ENCODE measurements at regions not wholly inside any gene's neighbourhood (a gene's known extent, or its start where the extent isn't known, plus 50 kb on each side); places are given as distances from the start of the nearest gene placed in this dataset.

DNA sequence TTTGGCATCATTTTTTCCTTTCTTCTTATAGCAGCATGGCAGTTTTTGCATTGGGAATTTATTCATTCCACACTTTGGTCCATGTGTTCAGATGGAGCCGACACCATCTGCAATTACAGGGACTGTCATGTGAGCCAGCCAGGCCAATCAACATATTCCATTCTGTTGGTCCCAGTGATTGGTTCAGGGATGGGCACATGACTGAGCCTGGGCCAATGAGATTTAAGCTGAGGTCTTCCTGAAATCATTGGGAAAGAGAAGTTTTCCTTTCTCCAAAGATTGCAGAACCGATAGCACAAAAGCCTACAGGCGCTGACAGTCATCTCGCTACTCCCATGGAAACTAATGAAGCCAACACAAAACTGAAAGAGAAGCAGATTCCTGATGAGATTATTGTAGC is 841.5 kb upstream of the TMEM132C start:
- intact Hi-C loops (cut with micrococcal nuclease) = no loop called here

DNA sequence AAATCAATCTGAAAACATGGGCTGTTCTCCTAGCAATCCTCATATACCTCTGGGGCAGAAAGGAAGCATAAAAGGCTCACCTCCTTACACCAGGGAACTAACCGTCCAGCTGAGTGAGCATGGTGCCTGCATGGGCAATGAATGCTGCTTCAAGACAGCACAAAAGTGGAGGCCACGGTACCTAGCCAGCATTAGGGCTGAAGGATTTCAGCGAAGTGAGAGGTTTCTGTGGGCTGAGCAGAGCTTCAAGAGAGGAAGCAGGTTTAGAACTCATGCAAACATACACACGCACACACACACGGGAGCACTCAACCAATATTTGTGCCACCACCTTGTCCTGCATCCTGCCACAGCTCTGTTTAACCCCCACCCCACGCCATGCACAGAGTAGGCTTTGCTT is 838.5 kb upstream of the TMEM132C start:
- CTCF ChIA-PET = no interaction called here

More for the DNA sequence above, 841.5 kb upstream of the TMEM132C start:
- no peak overlapping the region for H3K9ac ChIP-seq (replicated peaks; ENCODE audit: extremely low read depth, insufficient read depth, low read length)
- ChIA-PET POLR2A (no interaction called here), CTCF (no interaction called here)
- peaks cover 7% of the 10 kb centered on the region for H3K9me3 ChIP-seq (replicated peaks; ENCODE audit: control insufficient read depth, insufficient read depth, low read length)
- no peaks in the 10 kb centered on the region for H3K4me1 ChIP-seq (ENCODE audit: control insufficient read depth, extremely low read depth, insufficient read depth, low read length)
- dilution Hi-C loops (cut with MboI; ENCODE audit: extremely low pct_ligation_motif_present, low sequenced_read_pairs) = no loop called here
- no peaks in the 10 kb centered on the region for H3K79me2 ChIP-seq (ENCODE audit: control insufficient read depth, insufficient read depth, low read length)
- no peaks in the 10 kb centered on the region for H3K9me1 ChIP-seq (replicated peaks; ENCODE audit: control insufficient read depth, extremely low read depth, insufficient read depth, low read length)
- no peak for TF ChIP-seq EZH2 (IDR thresholded peaks at IDR 0.05; ENCODE audit: borderline replicate concordance, low read depth, low read length, severe bottlenecking)
- TF ChIP-seq, protein P1, sequence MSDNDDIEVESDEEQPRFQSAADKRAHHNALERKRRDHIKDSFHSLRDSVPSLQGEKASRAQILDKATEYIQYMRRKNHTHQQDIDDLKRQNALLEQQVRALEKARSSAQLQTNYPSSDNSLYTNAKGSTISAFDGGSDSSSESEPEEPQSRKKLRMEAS (IDR thresholded peaks at IDR 0.05; ENCODE audit: insufficient read depth, insufficient read length) = no peak
- no peak for TF ChIP-seq GATA2 (IDR thresholded peaks at IDR 0.05; ENCODE audit: insufficient read depth, insufficient read length, low read depth, low read length)
- TF ChIP-seq FOS (IDR thresholded peaks at IDR 0.05; ENCODE audit: borderline replicate concordance, insufficient read depth, low read length) = no peak
- BruUV-seq (replicated peaks) = no TSS peak
- no peaks in the 10 kb centered on the region for H4K20me1 ChIP-seq (replicated peaks; ENCODE audit: control insufficient read depth, extremely low read depth, insufficient read depth, low read length)
- no peak overlapping the region for H3K27ac ChIP-seq (ENCODE audit: insufficient read depth, low read depth, low read length)
- DNase-seq (ENCODE audit: low read depth, low spot score) (no peak), FAIRE-seq (no peak)
- H3K4me2 ChIP-seq (ENCODE audit: insufficient read depth, low read length) = no peak overlapping the region
- no peak overlapping the region for H2AFZ ChIP-seq (ENCODE audit: low read depth, low read length)
- no peak overlapping the region for H3K4me3 ChIP-seq (replicated peaks in 1 of 3; ENCODE audit: insufficient read depth in 1 of 3, low read depth in 1 of 3, low read length in 3 of 3)
- H3K27me3 ChIP-seq (ENCODE audit: control insufficient read depth in 2 of 2, insufficient read depth in 2 of 2, low read length in 2 of 2) = no peaks in the 10 kb centered on the region
- no peaks in the 10 kb centered on the region for H3K36me3 ChIP-seq (ENCODE audit: control insufficient read depth in 2 of 2, extremely low read depth in 1 of 2, insufficient read depth in 2 of 2, low read length in 2 of 2)

More for the DNA sequence above, 838.5 kb upstream of the TMEM132C start:
- H3K36me3 ChIP-seq (ENCODE audit: control insufficient read depth in 2 of 2, extremely low read depth in 1 of 2, insufficient read depth in 2 of 2, low read length in 2 of 2) = no peaks in the 10 kb centered on the region
- no peaks in the 10 kb centered on the region for H3K9me1 ChIP-seq (replicated peaks; ENCODE audit: control insufficient read depth, extremely low read depth, insufficient read depth, low read length)
- no peaks in the 10 kb centered on the region for H3K27me3 ChIP-seq (ENCODE audit: control insufficient read depth in 2 of 2, insufficient read depth in 2 of 2, low read length in 2 of 2)
- no peak overlapping the region for H3K9ac ChIP-seq (replicated peaks; ENCODE audit: extremely low read depth, insufficient read depth, low read length)
- no peaks in the 10 kb centered on the region for H3K79me2 ChIP-seq (ENCODE audit: control insufficient read depth, insufficient read depth, low read length)
- no peak for FAIRE-seq
- DNase-seq (ENCODE audit: low read depth, low spot score) = no peak
- intact Hi-C loops (cut with micrococcal nuclease) = no loop called here
- no peak overlapping the region for H3K4me2 ChIP-seq (ENCODE audit: insufficient read depth, low read length)
- no peaks in the 10 kb centered on the region for H3K4me1 ChIP-seq (ENCODE audit: control insufficient read depth, extremely low read depth, insufficient read depth, low read length)
- POLR2A ChIA-PET = no interaction called here
- no peak overlapping the region for H3K4me3 ChIP-seq (replicated peaks in 1 of 3; ENCODE audit: insufficient read depth in 1 of 3, low read depth in 1 of 3, low read length in 3 of 3)
- peaks cover 10% of the 10 kb centered on the region for H3K9me3 ChIP-seq (replicated peaks; ENCODE audit: control insufficient read depth, insufficient read depth, low read length)
- H4K20me1 ChIP-seq (replicated peaks; ENCODE audit: control insufficient read depth, extremely low read depth, insufficient read depth, low read length) = no peaks in the 10 kb centered on the region
- H3K27ac ChIP-seq (ENCODE audit: insufficient read depth, low read depth, low read length) = no peak overlapping the region
- H2AFZ ChIP-seq (ENCODE audit: low read depth, low read length) = no peak overlapping the region
- TF ChIP-seq JUN (IDR thresholded peaks at IDR 0.05; ENCODE audit: borderline replicate concordance, insufficient read depth, insufficient read length, low read depth) (no peak), POLR2AphosphoS5 (IDR thresholded peaks at IDR 0.05; ENCODE audit: insufficient read depth, low read depth, low read length) (no peak), GATA2 (IDR thresholded peaks at IDR 0.05; ENCODE audit: insufficient read depth, insufficient read length, low read depth, low read length) (no peak), FOS (IDR thresholded peaks at IDR 0.05; ENCODE audit: borderline replicate concordance, insufficient read depth, low read length) (no peak)
- TF ChIP-seq, protein P2, sequence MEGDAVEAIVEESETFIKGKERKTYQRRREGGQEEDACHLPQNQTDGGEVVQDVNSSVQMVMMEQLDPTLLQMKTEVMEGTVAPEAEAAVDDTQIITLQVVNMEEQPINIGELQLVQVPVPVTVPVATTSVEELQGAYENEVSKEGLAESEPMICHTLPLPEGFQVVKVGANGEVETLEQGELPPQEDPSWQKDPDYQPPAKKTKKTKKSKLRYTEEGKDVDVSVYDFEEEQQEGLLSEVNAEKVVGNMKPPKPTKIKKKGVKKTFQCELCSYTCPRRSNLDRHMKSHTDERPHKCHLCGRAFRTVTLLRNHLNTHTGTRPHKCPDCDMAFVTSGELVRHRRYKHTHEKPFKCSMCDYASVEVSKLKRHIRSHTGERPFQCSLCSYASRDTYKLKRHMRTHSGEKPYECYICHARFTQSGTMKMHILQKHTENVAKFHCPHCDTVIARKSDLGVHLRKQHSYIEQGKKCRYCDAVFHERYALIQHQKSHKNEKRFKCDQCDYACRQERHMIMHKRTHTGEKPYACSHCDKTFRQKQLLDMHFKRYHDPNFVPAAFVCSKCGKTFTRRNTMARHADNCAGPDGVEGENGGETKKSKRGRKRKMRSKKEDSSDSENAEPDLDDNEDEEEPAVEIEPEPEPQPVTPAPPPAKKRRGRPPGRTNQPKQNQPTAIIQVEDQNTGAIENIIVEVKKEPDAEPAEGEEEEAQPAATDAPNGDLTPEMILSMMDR (IDR thresholded peaks at IDR 0.05; ENCODE audit: extremely low read depth in 1 of 2, insufficient read depth in 1 of 2, low read depth in 1 of 2, low read length in 2 of 2) = no peak
- dilution Hi-C loops (cut with MboI; ENCODE audit: extremely low pct_ligation_motif_present, low sequenced_read_pairs) = no loop called here
- no TSS peak for BruUV-seq (replicated peaks)

Data from endothelial cell of umbilical vein (primary cell).